Liver (tissue), 8 donors: ENCODE measurements at regions not wholly inside any gene's neighbourhood (a gene's known extent, or its start where the extent isn't known, plus 50 kb on each side); places are given as distances from the start of the nearest gene placed in this dataset.

Experiments
- DNase-seq: peaks from one replicate; pipeline ENCODE4 v3.0.0-alpha.2; 2017; ENCODE audit warnings: low spot score
- H3K27ac ChIP-seq, 2 donors: one replicate each; pipeline ENCODE4 v1.7.0; 2013; ENCODE audit warnings: inconsistent platforms in 2 of 2, low read length in 2 of 2, control low read depth in 1 of 2, low read depth in 1 of 2, mild to moderate bottlenecking in 1 of 2
- H3K27me3 ChIP-seq, 4 donors: one replicate each; pipeline versions ENCODE4 v1.6.1 to v1.7.0; 2013; ENCODE audit warnings: low read length in 3 of 4, inconsistent platforms in 1 of 4, mild to moderate bottlenecking in 1 of 4, moderate library complexity in 1 of 4; ENCODE audit not compliant: control insufficient read depth in 4 of 4, insufficient read depth in 4 of 4
- H3K36me3 ChIP-seq, 4 donors: one replicate each; pipeline versions ENCODE4 v1.6.1 to v1.7.0; 2013; ENCODE audit warnings: low read length in 3 of 4, mild to moderate bottlenecking in 3 of 4, low read depth in 1 of 4, moderate library complexity in 1 of 4; ENCODE audit not compliant: control insufficient read depth in 4 of 4, insufficient read depth in 3 of 4
- H3K4me1 ChIP-seq, 4 donors: one replicate each; pipeline versions ENCODE4 v1.6.1 to v1.7.0; 2013; ENCODE audit warnings: low read length in 3 of 4, mild to moderate bottlenecking in 3 of 4, moderate library complexity in 1 of 4; ENCODE audit not compliant: control insufficient read depth in 4 of 4, insufficient read depth in 4 of 4
- H3K4me3 ChIP-seq, 3 donors: one replicate each; pipeline versions ENCODE4 v1.6.1 to v1.7.0; 2013; ENCODE audit warnings: low read length in 3 of 3, control low read depth in 1 of 3, low read depth in 1 of 3, mild to moderate bottlenecking in 1 of 3
- H3K9ac ChIP-seq, 2 donors: one replicate each; pipeline ENCODE4 v1.7.0; 2013; ENCODE audit warnings: low read length in 2 of 2, mild to moderate bottlenecking in 2 of 2, moderate library complexity in 2 of 2, control low read depth in 1 of 2, low read depth in 1 of 2
- H3K9me3 ChIP-seq, 4 donors: one replicate each; pipeline versions ENCODE4 v1.6.1 to v1.7.0; 2013; ENCODE audit warnings: low read length in 3 of 4; ENCODE audit not compliant: control insufficient read depth in 4 of 4
- EGR1 ChIP-seq, 2 donors: IDR thresholded peaks; 2 replicates each; pipeline ENCODE4 v1.6.1; 2016 to 2018; ENCODE audit warnings: antibody characterized with exemption in 2 of 2, low read depth in 2 of 2
- FOXA1 ChIP-seq: IDR thresholded peaks from 2 replicates; pipeline ENCODE4 v1.6.1; 2016; ENCODE audit warnings: antibody characterized with exemption
- GABPA ChIP-seq, 2 donors: IDR thresholded peaks in 1 of 2; conservative IDR thresholded peaks in 1 of 2; 2 replicates each; pipeline ENCODE4 v1.6.1; 2016; ENCODE audit warnings: antibody characterized with exemption in 2 of 2, mild to moderate bottlenecking in 1 of 2, moderate library complexity in 1 of 2
- JUND ChIP-seq, 2 donors: IDR thresholded peaks; 2 replicates each; pipeline ENCODE4 v1.6.1; 2016; ENCODE audit warnings: antibody characterized with exemption in 2 of 2
- NR2F2 ChIP-seq: IDR thresholded peaks from 2 replicates; pipeline ENCODE4 v1.6.1; 2016; ENCODE audit warnings: antibody characterized with exemption
- RAD21 ChIP-seq, 2 donors: IDR thresholded peaks; 2 replicates each; pipeline ENCODE4 v1.6.1; 2016; ENCODE audit warnings: antibody characterized with exemption in 2 of 2, mild to moderate bottlenecking in 2 of 2
- TAF1 ChIP-seq: conservative IDR thresholded peaks from 2 replicates; pipeline ENCODE4 v1.6.1; 2016; ENCODE audit warnings: antibody characterized with exemption, mild to moderate bottlenecking
- YY1 ChIP-seq: IDR thresholded peaks from 2 replicates; pipeline ENCODE4 v1.6.1; 2016; ENCODE audit warnings: antibody characterized with exemption, mild to moderate bottlenecking
- WGBS: extraction: QIAGEN DNeasy Blood & Tissue Kit; methylation state at CpG from one replicate; pipeline ENCODE4 v1.1.7; 2013; 5-methylcytosine and 5-hydroxymethylcytosine counted together
- TF ChIP-seq, protein P1 (sequence below): fragments of 150-350 bp; IDR thresholded peaks from 2 replicates; pipeline ENCODE4 v1.5.1; 2017; ENCODE audit warnings: improper control_type of control experiment, low read depth, low read length; ENCODE audit not compliant: missing input control
- TF ChIP-seq, protein P2 (sequence below): IDR thresholded peaks from 2 replicates; pipeline ENCODE4 v1.6.1; 2016; ENCODE audit warnings: antibody characterized with exemption, mild to moderate bottlenecking
- TF ChIP-seq, protein P3 (sequence below): IDR thresholded peaks from 2 replicates; pipeline ENCODE4 v1.6.1; 2016; ENCODE audit warnings: antibody characterized with exemption
- TF ChIP-seq, protein P4 (sequence below): IDR thresholded peaks from 2 replicates; pipeline ENCODE4 v1.6.1; 2016; ENCODE audit warnings: antibody characterized with exemption
- TF ChIP-seq, protein P5 (sequence below): IDR thresholded peaks from 2 replicates; pipeline ENCODE4 v1.6.1; 2016; ENCODE audit warnings: antibody characterized with exemption
- donor health status: healthy.
- donor health status: healthy.
- donor health status: healthy.
- donor health status: healthy.
- donor health status: healthy.

DNA sequence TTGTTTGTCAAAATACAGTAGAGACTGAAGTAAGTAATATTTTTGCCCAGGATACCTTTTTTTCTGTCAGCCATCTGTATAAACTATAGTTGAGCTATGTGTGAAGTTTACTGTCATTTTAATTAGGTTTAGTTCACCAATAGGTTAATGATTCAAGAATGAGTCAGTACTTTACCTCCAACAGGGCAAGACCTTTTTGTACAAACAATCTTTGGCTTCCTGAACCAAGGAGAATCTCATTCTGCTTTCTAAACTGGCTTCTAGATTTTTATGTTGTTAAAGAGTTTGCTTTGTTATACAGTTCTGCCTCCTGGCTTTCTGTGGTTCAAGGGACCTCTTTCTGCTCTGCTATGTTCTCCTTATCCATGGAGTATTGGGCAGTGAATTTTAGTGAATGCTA, 412.0 kb upstream of the NR3C2 start:
- peaks cover 4 to 9% (median 6%) of the 10 kb centered on the region in 4 donors for H3K4me1 ChIP-seq
- TF ChIP-seq, protein P1, sequence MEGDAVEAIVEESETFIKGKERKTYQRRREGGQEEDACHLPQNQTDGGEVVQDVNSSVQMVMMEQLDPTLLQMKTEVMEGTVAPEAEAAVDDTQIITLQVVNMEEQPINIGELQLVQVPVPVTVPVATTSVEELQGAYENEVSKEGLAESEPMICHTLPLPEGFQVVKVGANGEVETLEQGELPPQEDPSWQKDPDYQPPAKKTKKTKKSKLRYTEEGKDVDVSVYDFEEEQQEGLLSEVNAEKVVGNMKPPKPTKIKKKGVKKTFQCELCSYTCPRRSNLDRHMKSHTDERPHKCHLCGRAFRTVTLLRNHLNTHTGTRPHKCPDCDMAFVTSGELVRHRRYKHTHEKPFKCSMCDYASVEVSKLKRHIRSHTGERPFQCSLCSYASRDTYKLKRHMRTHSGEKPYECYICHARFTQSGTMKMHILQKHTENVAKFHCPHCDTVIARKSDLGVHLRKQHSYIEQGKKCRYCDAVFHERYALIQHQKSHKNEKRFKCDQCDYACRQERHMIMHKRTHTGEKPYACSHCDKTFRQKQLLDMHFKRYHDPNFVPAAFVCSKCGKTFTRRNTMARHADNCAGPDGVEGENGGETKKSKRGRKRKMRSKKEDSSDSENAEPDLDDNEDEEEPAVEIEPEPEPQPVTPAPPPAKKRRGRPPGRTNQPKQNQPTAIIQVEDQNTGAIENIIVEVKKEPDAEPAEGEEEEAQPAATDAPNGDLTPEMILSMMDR: no peak
- no peak for TF ChIP-seq RAD21 (IDR thresholded peaks at IDR 0.05)
- no peaks in the 10 kb centered on the region for H3K36me3 ChIP-seq
- no peak overlapping the region for H3K9ac ChIP-seq
- H3K27me3 ChIP-seq: no peaks in the 10 kb centered on the region
- no peak overlapping the region for H3K27ac ChIP-seq
- no peak for DNase-seq
- no peaks in the 10 kb centered on the region for H3K9me3 ChIP-seq
- H3K4me3 ChIP-seq: no peak overlapping the region

DNA sequence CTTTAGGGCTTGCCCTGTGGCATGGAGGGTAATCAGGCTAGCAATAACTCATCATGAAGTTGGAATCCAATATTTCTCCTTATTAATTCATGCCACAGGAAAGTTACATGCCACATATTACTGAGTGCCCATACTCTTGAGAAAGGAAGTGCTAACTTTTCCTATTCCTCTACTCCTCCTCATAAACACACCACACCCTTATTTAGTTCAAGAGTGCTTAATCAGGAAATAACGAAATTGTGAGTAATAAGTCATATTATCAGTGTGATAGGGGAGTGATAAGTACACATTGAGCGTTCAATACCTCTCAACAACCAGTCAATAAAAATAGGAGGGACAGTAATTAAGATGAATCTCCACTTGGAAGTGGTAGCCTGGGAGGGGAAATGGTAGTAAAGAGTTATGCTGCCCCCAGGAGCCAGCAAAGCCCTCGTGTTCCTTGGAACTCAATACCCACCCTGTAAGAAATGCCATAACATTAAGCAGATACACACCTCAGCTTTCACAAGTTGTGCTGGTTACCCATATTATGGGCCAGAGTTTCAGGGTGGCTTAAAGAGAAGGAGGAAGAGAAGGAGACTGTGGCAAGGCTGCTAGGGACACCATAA, 410.0 kb upstream of the NR3C2 start:
- no peak for DNase-seq
- H3K4me3 ChIP-seq: no peak overlapping the region
- no peak overlapping the region for H3K9ac ChIP-seq
- H3K9me3 ChIP-seq: no peaks in the 10 kb centered on the region
- peaks cover 4 to 9% (median 6%) of the 10 kb centered on the region in 4 donors for H3K4me1 ChIP-seq
- TF ChIP-seq, protein P2, sequence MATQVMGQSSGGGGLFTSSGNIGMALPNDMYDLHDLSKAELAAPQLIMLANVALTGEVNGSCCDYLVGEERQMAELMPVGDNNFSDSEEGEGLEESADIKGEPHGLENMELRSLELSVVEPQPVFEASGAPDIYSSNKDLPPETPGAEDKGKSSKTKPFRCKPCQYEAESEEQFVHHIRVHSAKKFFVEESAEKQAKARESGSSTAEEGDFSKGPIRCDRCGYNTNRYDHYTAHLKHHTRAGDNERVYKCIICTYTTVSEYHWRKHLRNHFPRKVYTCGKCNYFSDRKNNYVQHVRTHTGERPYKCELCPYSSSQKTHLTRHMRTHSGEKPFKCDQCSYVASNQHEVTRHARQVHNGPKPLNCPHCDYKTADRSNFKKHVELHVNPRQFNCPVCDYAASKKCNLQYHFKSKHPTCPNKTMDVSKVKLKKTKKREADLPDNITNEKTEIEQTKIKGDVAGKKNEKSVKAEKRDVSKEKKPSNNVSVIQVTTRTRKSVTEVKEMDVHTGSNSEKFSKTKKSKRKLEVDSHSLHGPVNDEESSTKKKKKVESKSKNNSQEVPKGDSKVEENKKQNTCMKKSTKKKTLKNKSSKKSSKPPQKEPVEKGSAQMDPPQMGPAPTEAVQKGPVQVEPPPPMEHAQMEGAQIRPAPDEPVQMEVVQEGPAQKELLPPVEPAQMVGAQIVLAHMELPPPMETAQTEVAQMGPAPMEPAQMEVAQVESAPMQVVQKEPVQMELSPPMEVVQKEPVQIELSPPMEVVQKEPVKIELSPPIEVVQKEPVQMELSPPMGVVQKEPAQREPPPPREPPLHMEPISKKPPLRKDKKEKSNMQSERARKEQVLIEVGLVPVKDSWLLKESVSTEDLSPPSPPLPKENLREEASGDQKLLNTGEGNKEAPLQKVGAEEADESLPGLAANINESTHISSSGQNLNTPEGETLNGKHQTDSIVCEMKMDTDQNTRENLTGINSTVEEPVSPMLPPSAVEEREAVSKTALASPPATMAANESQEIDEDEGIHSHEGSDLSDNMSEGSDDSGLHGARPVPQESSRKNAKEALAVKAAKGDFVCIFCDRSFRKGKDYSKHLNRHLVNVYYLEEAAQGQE: no peak
- TF ChIP-seq, protein P1: no peak
- peak in 1 of 2 donors; percentile 23 for TF ChIP-seq RAD21 (IDR thresholded peaks at IDR 0.05)
- H3K27me3 ChIP-seq: no peaks in the 10 kb centered on the region
- no peaks in the 10 kb centered on the region for H3K36me3 ChIP-seq
- no peak overlapping the region for H3K27ac ChIP-seq
- WGBS: 33% methylated on average over 3 of the region's 3 CpGs

DNA sequence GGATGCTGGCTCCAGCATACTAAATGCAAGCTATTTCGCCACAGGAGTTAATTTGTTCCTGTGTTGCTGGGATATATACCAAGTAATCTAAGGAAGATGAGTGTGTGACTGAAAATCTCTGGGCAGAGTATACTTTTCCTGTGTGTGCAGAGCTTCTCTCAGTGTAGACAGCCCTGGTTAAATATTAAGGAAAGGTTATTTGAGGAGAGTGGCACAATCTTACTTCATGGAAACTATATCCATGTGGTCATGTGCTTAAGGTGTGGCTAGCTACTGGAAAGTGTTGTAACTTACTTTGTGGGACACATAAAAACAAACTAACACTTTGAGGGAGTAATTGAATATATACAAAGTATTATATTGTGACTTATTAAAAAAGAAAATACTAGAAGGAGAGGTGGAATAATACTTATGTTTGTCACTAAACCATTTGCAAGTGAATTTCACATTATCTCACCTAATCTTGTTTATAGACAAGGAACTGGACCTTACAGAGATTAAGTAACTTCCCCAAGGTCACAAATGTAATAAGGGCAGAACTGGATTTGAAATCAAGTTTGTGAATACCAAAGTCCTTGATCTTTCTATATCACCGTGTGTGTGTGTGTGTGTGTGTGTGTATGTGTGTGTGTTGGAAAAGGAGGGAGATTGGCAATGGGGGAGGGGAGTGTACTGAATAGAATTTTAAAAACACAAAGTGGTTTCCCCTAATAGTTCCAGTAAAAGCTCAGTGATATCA, 408.2 kb upstream of the NR3C2 start:
- 19% methylated on average over 2 of the region's 2 CpGs for WGBS
- H3K9ac ChIP-seq: peak overlapping the region in 1 of 2 donors; percentile 52
- peak overlapping the region; percentile 90 to 91 for H3K27ac ChIP-seq
- peak overlapping the region in 1 of 3 donors; percentile 51 for H3K4me3 ChIP-seq
- H3K36me3 ChIP-seq: no peaks in the 10 kb centered on the region
- H3K9me3 ChIP-seq: no peaks in the 10 kb centered on the region
- no peaks in the 10 kb centered on the region for H3K27me3 ChIP-seq
- DNase-seq: no peak
- peaks cover 4 to 9% (median 6%) of the 10 kb centered on the region in 4 donors for H3K4me1 ChIP-seq
- TF ChIP-seq, protein P3, sequence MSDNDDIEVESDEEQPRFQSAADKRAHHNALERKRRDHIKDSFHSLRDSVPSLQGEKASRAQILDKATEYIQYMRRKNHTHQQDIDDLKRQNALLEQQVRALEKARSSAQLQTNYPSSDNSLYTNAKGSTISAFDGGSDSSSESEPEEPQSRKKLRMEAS: peak; percentile 18
- TF ChIP-seq YY1 (peak; percentile 36), EGR1 (IDR thresholded peaks at IDR 0.05; ENCODE audit: low read depth in 2 of 2) (peak; percentile 78 to 93), TAF1 (no peak), NR2F2 (no peak), GABPA (IDR thresholded peaks at IDR 0.05 in 1 of 2, conservative IDR thresholded peaks at IDR 0.05 in 1 of 2) (peak in 1 of 2 donors; percentile 19), JUND (IDR thresholded peaks at IDR 0.05) (peak; percentile 63 to 81), FOXA1 (peak; percentile 5), RAD21 (IDR thresholded peaks at IDR 0.05) (peak; percentile 35 to 53)
- TF ChIP-seq, protein P4, sequence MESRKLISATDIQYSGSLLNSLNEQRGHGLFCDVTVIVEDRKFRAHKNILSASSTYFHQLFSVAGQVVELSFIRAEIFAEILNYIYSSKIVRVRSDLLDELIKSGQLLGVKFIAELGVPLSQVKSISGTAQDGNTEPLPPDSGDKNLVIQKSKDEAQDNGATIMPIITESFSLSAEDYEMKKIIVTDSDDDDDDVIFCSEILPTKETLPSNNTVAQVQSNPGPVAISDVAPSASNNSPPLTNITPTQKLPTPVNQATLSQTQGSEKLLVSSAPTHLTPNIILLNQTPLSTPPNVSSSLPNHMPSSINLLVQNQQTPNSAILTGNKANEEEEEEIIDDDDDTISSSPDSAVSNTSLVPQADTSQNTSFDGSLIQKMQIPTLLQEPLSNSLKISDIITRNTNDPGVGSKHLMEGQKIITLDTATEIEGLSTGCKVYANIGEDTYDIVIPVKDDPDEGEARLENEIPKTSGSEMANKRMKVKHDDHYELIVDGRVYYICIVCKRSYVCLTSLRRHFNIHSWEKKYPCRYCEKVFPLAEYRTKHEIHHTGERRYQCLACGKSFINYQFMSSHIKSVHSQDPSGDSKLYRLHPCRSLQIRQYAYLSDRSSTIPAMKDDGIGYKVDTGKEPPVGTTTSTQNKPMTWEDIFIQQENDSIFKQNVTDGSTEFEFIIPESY: peak; percentile 82
- TF ChIP-seq, protein P5, sequence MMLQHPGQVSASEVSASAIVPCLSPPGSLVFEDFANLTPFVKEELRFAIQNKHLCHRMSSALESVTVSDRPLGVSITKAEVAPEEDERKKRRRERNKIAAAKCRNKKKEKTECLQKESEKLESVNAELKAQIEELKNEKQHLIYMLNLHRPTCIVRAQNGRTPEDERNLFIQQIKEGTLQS: peak; percentile 42
